SH-SY5Y (cell line): ENCODE measurements at regions not wholly inside any gene's neighbourhood (a gene's known extent, or its start where the extent isn't known, plus 50 kb on each side); places are given as distances from the start of the nearest gene placed in this dataset.

Source experiments
- GATA2 ChIP-seq: IDR thresholded peaks from 2 replicates; pipeline ENCODE4 v1.6.1; 2011; ENCODE audit warnings: mild to moderate bottlenecking, low read depth, low read length
- GATA3 ChIP-seq: IDR thresholded peaks from 2 replicates; pipeline ENCODE4 v1.6.1; 2011; ENCODE audit warnings: low read depth, mild to moderate bottlenecking, low read length, moderate library complexity

DNA sequence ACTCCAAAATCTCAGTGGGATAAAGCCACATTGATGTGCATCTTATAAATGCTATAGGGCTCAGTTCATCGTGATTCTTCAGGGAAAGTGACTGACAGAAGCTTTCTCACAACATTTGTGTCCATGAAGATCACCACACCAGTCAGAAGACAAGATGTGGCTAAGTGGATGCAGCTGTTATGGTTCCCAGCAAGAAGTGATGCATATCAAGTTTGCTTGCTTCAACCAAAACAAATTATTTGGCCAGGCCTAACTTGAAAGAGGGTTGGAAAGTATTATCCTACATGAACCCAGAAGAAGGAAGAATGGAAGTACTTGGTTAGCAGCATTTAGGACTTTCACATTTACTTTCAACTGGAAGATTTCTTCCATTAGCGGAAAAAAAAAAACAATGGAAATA is 210.0 kb upstream of the ACVR2A start:
- TF ChIP-seq GATA2, result no peak
- TF ChIP-seq GATA3, result no peak
